ENCODE measurements at regions not wholly inside any gene's neighbourhood (a gene's known extent, or its start where the extent isn't known, plus 50 kb on each side); places are given as distances from the start of the nearest gene placed in this dataset.

- Histone ChIP-seq H3K4me1 (no peaks in the 10 kb centered on the region), H3K36me3 (no peaks in the 10 kb centered on the region), H3K27me3 (no peaks in the 10 kb centered on the region), H3K9me3 (no peaks in the 10 kb centered on the region), H3K27ac (no peak overlapping the region), H3K4me3 (no peak overlapping the region)
- no peak for TF ChIP-seq POLR2A (IDR thresholded peaks at IDR 0.05)
- TF ChIP-seq CTCF (IDR thresholded peaks at IDR 0.05 in 4 of 5, conservative IDR thresholded peaks at IDR 0.05 in 1 of 5), result no peak
- intact Hi-C loops (cut with DNase I; ENCODE audit: low total_unique reads), result no loop called here
- in situ Hi-C loops (cut with MboI; ENCODE audit: low sequenced_read_pairs in 4 of 4), result no loop called here
- DNase-seq (no peak), ATAC-seq (no peak)
Observed at GRCh38 chr18:46310675-46311345, 206.6 kb downstream of the HAUS1 start.

- Histone ChIP-seq H3K4me3 (no peak overlapping the region), H3K27ac (no peak overlapping the region), H3K4me1 (no peaks in the 10 kb centered on the region), H3K9me3 (no peaks in the 10 kb centered on the region), H3K36me3 (no peaks in the 10 kb centered on the region), H3K27me3 (no peaks in the 10 kb centered on the region)
- TF ChIP-seq POLR2A (IDR thresholded peaks at IDR 0.05), result no peak
- TF ChIP-seq CTCF (IDR thresholded peaks at IDR 0.05 in 4 of 5, conservative IDR thresholded peaks at IDR 0.05 in 1 of 5), result no peak
- ATAC-seq (no peak), DNase-seq (no peak)
- in situ Hi-C loops (cut with MboI; ENCODE audit: low sequenced_read_pairs in 4 of 4) (no loop called here), intact Hi-C loops (cut with DNase I; ENCODE audit: low total_unique reads) (no loop called here)
Observed at GRCh38 chr18:46311491-46311890, 207.3 kb downstream of the HAUS1 start.

- no peak overlapping the region for H3K27ac ChIP-seq
- intact Hi-C loops (cut with DNase I; ENCODE audit: low total_unique reads) (no loop called here), in situ Hi-C loops (cut with MboI; ENCODE audit: low sequenced_read_pairs in 4 of 4) (no loop called here)
- H3K36me3 ChIP-seq, result no peaks in the 10 kb centered on the region
- no peak overlapping the region for H3K4me3 ChIP-seq
- DNase-seq (no peak), ATAC-seq (no peak)
- TF ChIP-seq POLR2A (IDR thresholded peaks at IDR 0.05), result no peak
- TF ChIP-seq CTCF (IDR thresholded peaks at IDR 0.05 in 4 of 5, conservative IDR thresholded peaks at IDR 0.05 in 1 of 5), result no peak
- H3K27me3 ChIP-seq, result no peaks in the 10 kb centered on the region
- no peaks in the 10 kb centered on the region for H3K4me1 ChIP-seq
- no peaks in the 10 kb centered on the region for H3K9me3 ChIP-seq
Observed at GRCh38 chr18:46312221-46312620, 208.0 kb downstream of the HAUS1 start.

- no peaks in the 10 kb centered on the region for H3K4me1 ChIP-seq
- no peaks in the 10 kb centered on the region for H3K27me3 ChIP-seq
- ATAC-seq (no peak), DNase-seq (no peak)
- no peaks in the 10 kb centered on the region for H3K36me3 ChIP-seq
- H3K9me3 ChIP-seq, result no peaks in the 10 kb centered on the region
- no peak overlapping the region for H3K4me3 ChIP-seq
- TF ChIP-seq POLR2A (IDR thresholded peaks at IDR 0.05) (no peak), CTCF (IDR thresholded peaks at IDR 0.05 in 4 of 5, conservative IDR thresholded peaks at IDR 0.05 in 1 of 5) (no peak)
- intact Hi-C loops (cut with DNase I; ENCODE audit: low total_unique reads) (no loop called here), in situ Hi-C loops (cut with MboI; ENCODE audit: low sequenced_read_pairs in 4 of 4) (no loop called here)
- H3K27ac ChIP-seq, result no peak overlapping the region
Observed at GRCh38 chr18:46313521-46313920, 209.3 kb downstream of the HAUS1 start.

- H3K27me3 ChIP-seq, result no peaks in the 10 kb centered on the region
- TF ChIP-seq CTCF (IDR thresholded peaks at IDR 0.05 in 4 of 5, conservative IDR thresholded peaks at IDR 0.05 in 1 of 5) (no peak), POLR2A (IDR thresholded peaks at IDR 0.05) (no peak)
- ATAC-seq (no peak), DNase-seq (no peak)
- H3K27ac ChIP-seq, result no peak overlapping the region
- intact Hi-C loops (cut with DNase I; ENCODE audit: low total_unique reads) (no loop called here), in situ Hi-C loops (cut with MboI; ENCODE audit: low sequenced_read_pairs in 4 of 4) (no loop called here)
- no peaks in the 10 kb centered on the region for H3K9me3 ChIP-seq
- no peaks in the 10 kb centered on the region for H3K36me3 ChIP-seq
- H3K4me3 ChIP-seq, result no peak overlapping the region
- no peaks in the 10 kb centered on the region for H3K4me1 ChIP-seq
Observed at GRCh38 chr18:46314011-46314410, 209.8 kb downstream of the HAUS1 start.
